Left lung (tissue), 4 donors: ENCODE measurements at regions not wholly inside any gene's neighbourhood (a gene's known extent, or its start where the extent isn't known, plus 50 kb on each side); places are given as distances from the start of the nearest gene placed in this dataset.

Experiments used
- ATAC-seq: fragments of 200-7000 bp; cut with Tn5 transposase; one replicate; pipeline ENCODE4 v1.9.1; 2020; ENCODE audit warnings: moderate library complexity
- DNase-seq, 4 donors: peaks; one replicate each; pipeline ENCODE4 v3.0.0-alpha.2; 2013 to 2020
- H3K27ac ChIP-seq, 2 donors: fragments of 200-600 bp; sonication (generic) in 1 of 2; one replicate each; pipeline versions ENCODE4 v1.5.0 to v1.8.0; 2020 to 2021
- H3K27me3 ChIP-seq, 2 donors: fragments of 200-600 bp; sonication (generic) in 1 of 2; one replicate each; pipeline versions ENCODE4 v1.5.0 to v1.8.0; 2020 to 2021
- H3K36me3 ChIP-seq, 2 donors: fragments of 200-600 bp; sonication (generic) in 1 of 2; one replicate each; pipeline versions ENCODE4 v1.5.0 to v1.8.0; 2020 to 2021
- H3K4me1 ChIP-seq, 2 donors: fragments of 200-600 bp; one replicate each; pipeline ENCODE4 v1.8.0; 2021
- H3K4me3 ChIP-seq, 2 donors: fragments of 200-600 bp; sonication (generic) in 1 of 2; one replicate each; pipeline versions ENCODE4 v1.5.0 to v1.8.0; 2020 to 2021; ENCODE audit warnings: mild to moderate bottlenecking in 1 of 2
- H3K9me3 ChIP-seq, 2 donors: fragments of 200-600 bp; sonication (generic) in 1 of 2; one replicate each; pipeline versions ENCODE4 v1.5.0 to v1.8.0; 2020 to 2021
- CTCF ChIP-seq, 2 donors: fragments of 200-600 bp; sonication (generic) in 1 of 2; IDR thresholded peaks; one replicate each; pipeline versions ENCODE4 v1.5.0 to v1.8.0; 2021; ENCODE audit warnings: antibody characterized with exemption in 2 of 2
- intact Hi-C, 2 donors: fragments of 100-400 bp; cut with DNase I; formaldehyde crosslinking; loops; one replicate each; pipeline versions ENCODE4 v1.11.2 to v1.14.2; 2022
- donor health status: DM: no; HTN: yes; CAD: no.
- donor health status: DM: no; HTN: no; CAD: no.

DNA sequence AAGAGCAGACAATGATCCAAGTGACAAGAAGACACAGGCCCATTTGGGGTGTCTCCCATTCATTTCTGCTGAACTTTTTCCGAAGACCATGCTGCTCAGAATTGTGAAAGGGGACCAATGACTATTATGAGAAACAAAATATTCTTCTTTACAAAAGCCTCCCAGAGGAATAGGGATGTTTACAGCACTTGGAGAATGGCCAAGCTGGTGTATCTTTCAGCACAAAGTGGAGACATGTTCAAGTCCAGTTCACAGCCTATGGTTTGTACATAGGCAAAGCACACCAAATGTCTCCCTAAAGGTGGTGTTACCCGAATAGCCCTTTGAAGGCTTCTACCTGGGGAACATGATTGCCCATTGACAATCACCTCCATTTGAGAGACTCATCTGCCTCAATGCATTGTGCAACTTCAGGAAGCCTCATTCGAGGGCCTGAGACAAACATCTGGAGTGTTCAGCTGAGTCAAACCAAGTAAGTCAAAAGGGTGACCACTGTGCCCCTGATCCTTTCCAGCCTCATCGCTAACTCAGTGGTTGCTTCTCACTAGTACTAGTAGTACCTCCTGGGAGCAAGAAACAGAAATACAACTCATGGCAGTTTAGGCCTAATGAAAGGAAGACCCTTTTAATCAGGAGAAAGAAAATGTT is 451.0 kb upstream of the MARCKS start:
- no peaks in the 10 kb centered on the region for H3K27me3 ChIP-seq
- peaks cover 0 to 4% of the 10 kb centered on the region in 2 donors for H3K4me1 ChIP-seq
- no peaks in the 10 kb centered on the region for H3K9me3 ChIP-seq
- no peaks in the 10 kb centered on the region for H3K36me3 ChIP-seq
- H3K27ac ChIP-seq, result no peak overlapping the region
- DNase-seq (no peak), ATAC-seq (no peak)
- intact Hi-C loops, result no loop called here
- no peak overlapping the region for H3K4me3 ChIP-seq
- no peak for TF ChIP-seq CTCF (IDR thresholded peaks at IDR 0.05)

DNA sequence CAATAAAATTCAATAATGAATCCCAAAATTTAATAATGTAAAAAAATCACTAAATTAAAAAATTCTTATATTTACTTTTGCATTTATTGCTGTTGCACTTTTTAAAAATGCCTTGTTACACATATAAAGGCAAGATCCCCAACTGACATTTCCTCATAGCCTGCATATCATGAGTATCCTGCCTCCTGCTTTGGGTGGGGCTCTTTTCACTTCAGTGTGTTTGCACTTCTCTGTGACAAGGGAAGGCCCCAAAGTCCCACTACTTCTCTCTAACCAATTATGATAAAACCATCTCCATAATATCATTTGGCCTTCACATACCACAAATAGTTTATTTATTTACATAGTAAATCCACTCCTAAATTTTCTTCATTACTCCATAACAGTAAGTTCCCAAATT is 446.1 kb upstream of the MARCKS start:
- ATAC-seq (peak; percentile 77), DNase-seq (no peak)
- Histone ChIP-seq H3K4me3 (no peak overlapping the region), H3K9me3 (no peaks in the 10 kb centered on the region), H3K27me3 (no peaks in the 10 kb centered on the region), H3K4me1 (peaks cover 0 to 10% of the 10 kb centered on the region in 2 donors), H3K27ac (no peak overlapping the region), H3K36me3 (no peaks in the 10 kb centered on the region)
- intact Hi-C loops, result no loop called here
- no peak for TF ChIP-seq CTCF (IDR thresholded peaks at IDR 0.05)

- TF ChIP-seq CTCF (IDR thresholded peaks at IDR 0.05), result no peak
- intact Hi-C loops, result no loop called here
These were observed 444.4 kb upstream of the MARCKS start for GRCh38 chr6:113412589-113413357.

DNA sequence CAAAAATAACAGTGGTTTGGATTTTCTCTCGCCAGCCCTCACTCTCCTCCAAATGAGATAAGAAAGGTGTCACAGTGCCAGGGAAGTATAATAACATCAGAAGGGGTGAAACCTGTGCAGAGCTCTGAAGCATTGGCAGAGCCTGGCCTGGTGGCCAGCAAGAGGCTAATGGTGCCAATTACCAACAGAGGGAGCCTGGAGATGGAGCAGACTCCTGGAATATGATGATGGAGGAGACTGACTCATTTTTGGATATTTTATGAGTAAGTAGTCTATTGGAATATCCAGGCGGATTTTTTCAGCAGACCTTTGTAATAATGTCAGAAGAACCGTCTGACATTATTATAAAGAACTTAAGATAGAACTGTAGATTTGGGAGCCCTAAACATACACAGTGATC is 442.6 kb upstream of the MARCKS start:
- DNase-seq (no peak), ATAC-seq (peak; percentile 83)
- Histone ChIP-seq H3K27ac (peak overlapping the region in 1 of 2 donors; percentile 13), H3K27me3 (no peaks in the 10 kb centered on the region), H3K9me3 (no peaks in the 10 kb centered on the region), H3K4me3 (no peak overlapping the region), H3K36me3 (no peaks in the 10 kb centered on the region), H3K4me1 (peaks cover 0 to 10% of the 10 kb centered on the region in 2 donors)
- intact Hi-C loops, result no loop called here
- peak in 1 of 2 donors; percentile 33 for TF ChIP-seq CTCF (IDR thresholded peaks at IDR 0.05)

More at GRCh38 chr6:113412589-113413357, 444.4 kb upstream of the MARCKS start:
- Histone ChIP-seq H3K36me3 (no peaks in the 10 kb centered on the region), H3K27me3 (no peaks in the 10 kb centered on the region), H3K4me3 (no peak overlapping the region), H3K27ac (no peak overlapping the region), H3K4me1 (peaks cover 0 to 10% of the 10 kb centered on the region in 2 donors), H3K9me3 (no peaks in the 10 kb centered on the region)
- ATAC-seq, result no peak
- DNase-seq, result no peak

GRCh38 chr6:113416170-113416569 is 441.0 kb upstream of the MARCKS start:
- ATAC-seq, result no peak
- TF ChIP-seq CTCF (IDR thresholded peaks at IDR 0.05), result no peak
- Histone ChIP-seq H3K27me3 (no peaks in the 10 kb centered on the region), H3K9me3 (no peaks in the 10 kb centered on the region), H3K4me3 (no peak overlapping the region), H3K36me3 (no peaks in the 10 kb centered on the region), H3K4me1 (peaks cover 0 to 7% of the 10 kb centered on the region in 2 donors), H3K27ac (no peak overlapping the region)
- DNase-seq, result no peak
- intact Hi-C loops, result no loop called here
